Nephron progenitor cell (in vitro differentiated cells): ENCODE measurements at regions not wholly inside any gene's neighbourhood (a gene's known extent, or its start where the extent isn't known, plus 50 kb on each side); places are given as distances from the start of the nearest gene placed in this dataset.

Source experiments
- DNase-seq: peaks from one replicate; pipeline ENCODE4 v3.0.0; 2021
- H3K27ac Mint-ChIP-seq: 2 replicates; pipeline ENCODE4 v1.8.0; 2021; ENCODE audit warnings: mild to moderate bottlenecking, moderate library complexity, mixed read lengths
- H3K27me3 Mint-ChIP-seq: 2 replicates; pipeline ENCODE4 v1.8.0; 2021; ENCODE audit warnings: mild to moderate bottlenecking, low read depth, mixed read lengths; ENCODE audit not compliant: poor library complexity
- H3K36me3 Mint-ChIP-seq: 2 replicates; pipeline ENCODE4 v1.8.0; 2021; ENCODE audit warnings: low read depth, mixed read lengths
- H3K4me1 Mint-ChIP-seq: 2 replicates; pipeline ENCODE4 v1.8.0; 2021; ENCODE audit warnings: mixed read lengths
- H3K4me3 Mint-ChIP-seq: 2 replicates; pipeline ENCODE4 v1.8.0; 2021; ENCODE audit warnings: mild to moderate bottlenecking, moderate library complexity, mixed read lengths
- H3K9me3 Mint-ChIP-seq: 2 replicates; pipeline ENCODE4 v1.8.0; 2021; ENCODE audit warnings: mild to moderate bottlenecking, moderate library complexity, mixed read lengths
- CTCF ChIP-seq: fragments of 200-600 bp; sonication (generic); IDR thresholded peaks from 2 replicates; pipeline ENCODE4 v1.5.0; 2021; ENCODE audit warnings: antibody characterized with exemption

GRCh38 chr4:126960760-126961159 lies 672.0 kb upstream of the INTU start:
- no peak for DNase-seq
- H3K4me1 Mint-ChIP-seq, result no peaks in the 10 kb centered on the region
- TF ChIP-seq CTCF, result no peak
- no peak overlapping the region for H3K4me3 Mint-ChIP-seq
- H3K36me3 Mint-ChIP-seq, result no peaks in the 10 kb centered on the region
- no peak overlapping the region for H3K27ac Mint-ChIP-seq
- H3K9me3 Mint-ChIP-seq, result no peaks in the 10 kb centered on the region
- peaks cover 4% of the 10 kb centered on the region for H3K27me3 Mint-ChIP-seq

GRCh38 chr4:126961661-126962060 lies 671.1 kb upstream of the INTU start:
- no peaks in the 10 kb centered on the region for H3K36me3 Mint-ChIP-seq
- no peak for TF ChIP-seq CTCF
- H3K27ac Mint-ChIP-seq, result no peak overlapping the region
- DNase-seq, result no peak
- no peak overlapping the region for H3K4me3 Mint-ChIP-seq
- no peaks in the 10 kb centered on the region for H3K9me3 Mint-ChIP-seq
- H3K27me3 Mint-ChIP-seq, result peaks cover 4% of the 10 kb centered on the region
- H3K4me1 Mint-ChIP-seq, result no peaks in the 10 kb centered on the region

- Mint-ChIP-seq H3K27ac (no peak overlapping the region), H3K9me3 (no peaks in the 10 kb centered on the region), H3K4me3 (no peak overlapping the region), H3K27me3 (peaks cover 4% of the 10 kb centered on the region), H3K36me3 (no peaks in the 10 kb centered on the region), H3K4me1 (no peaks in the 10 kb centered on the region)
- no peak for TF ChIP-seq CTCF
- DNase-seq, result no peak
Measured at GRCh38 chr4:126965877-126966276, 666.9 kb upstream of the INTU start.

- Mint-ChIP-seq H3K4me3 (no peak overlapping the region), H3K27ac (no peak overlapping the region), H3K27me3 (no peaks in the 10 kb centered on the region), H3K9me3 (no peaks in the 10 kb centered on the region), H3K4me1 (no peaks in the 10 kb centered on the region), H3K36me3 (no peaks in the 10 kb centered on the region)
- DNase-seq, result no peak
- no peak for TF ChIP-seq CTCF
Measured at GRCh38 chr4:126969360-126970235, 663.2 kb upstream of the INTU start.

- no peaks in the 10 kb centered on the region for H3K27me3 Mint-ChIP-seq
- TF ChIP-seq CTCF, result no peak
- H3K9me3 Mint-ChIP-seq, result no peaks in the 10 kb centered on the region
- DNase-seq, result no peak
- H3K4me1 Mint-ChIP-seq, result peaks cover 6% of the 10 kb centered on the region
- H3K4me3 Mint-ChIP-seq, result no peak overlapping the region
- H3K27ac Mint-ChIP-seq, result no peak overlapping the region
- no peaks in the 10 kb centered on the region for H3K36me3 Mint-ChIP-seq
Measured at GRCh38 chr4:126973201-126973600, 659.6 kb upstream of the INTU start.
